ENCODE measurements at regions not wholly inside any gene's neighbourhood (a gene's known extent, or its start where the extent isn't known, plus 50 kb on each side); places are given as distances from the start of the nearest gene placed in this dataset.
"Not testable (repeated sequence)": the region's sequence is repeated elsewhere in the genome, so short reads cannot be mapped to it uniquely, and the experiment has no call there.

DNA sequence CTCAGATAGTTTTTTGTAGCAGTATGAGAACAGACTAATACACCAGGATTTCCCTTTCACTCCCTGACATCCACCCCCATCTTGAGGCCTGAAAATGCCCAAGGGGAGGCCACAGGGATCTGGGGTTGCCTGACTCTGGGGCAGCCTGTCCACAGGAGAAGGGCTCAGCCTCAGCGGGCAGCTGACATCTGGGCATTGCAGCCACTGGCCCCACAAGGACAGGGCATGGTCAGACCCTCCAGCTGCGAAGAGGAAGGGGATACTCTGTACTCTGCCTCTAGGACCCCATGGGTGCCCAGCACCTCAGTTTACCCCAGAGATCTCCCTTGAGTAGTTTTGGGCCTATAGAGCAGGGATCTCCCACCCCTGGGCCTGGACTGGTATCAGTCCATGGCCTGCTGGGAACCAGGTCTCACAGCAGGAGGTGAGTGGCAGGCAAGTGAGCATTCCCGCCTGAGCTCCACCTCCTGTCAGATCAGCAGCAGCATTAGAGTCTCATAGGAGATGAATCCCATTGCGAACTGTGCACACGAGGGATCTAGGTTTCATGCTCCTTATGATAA, 138.9 kb downstream of the HMX1 start:
- no peak for DNase-seq

DNA sequence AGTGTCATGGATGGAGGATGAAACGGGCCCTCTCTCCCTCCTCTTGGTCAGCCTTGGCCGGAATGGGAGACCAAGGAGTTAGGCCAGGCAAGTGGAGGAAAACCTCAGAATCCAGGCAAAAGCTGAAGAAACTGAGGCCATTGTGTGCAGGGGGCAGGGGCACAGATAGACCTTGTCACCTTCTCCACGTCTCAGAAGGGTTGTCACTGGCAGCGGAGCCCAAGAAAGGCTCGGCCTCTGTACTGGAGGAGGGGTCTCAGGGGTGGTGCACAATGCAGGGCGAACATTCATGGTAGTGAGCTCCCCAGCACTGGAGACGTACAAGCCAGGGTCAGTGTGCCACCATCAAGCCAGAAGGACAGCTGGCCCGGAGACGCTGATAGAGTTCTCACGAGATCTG, 139.5 kb downstream of the CPZ start:
- no peak for DNase-seq

DNA sequence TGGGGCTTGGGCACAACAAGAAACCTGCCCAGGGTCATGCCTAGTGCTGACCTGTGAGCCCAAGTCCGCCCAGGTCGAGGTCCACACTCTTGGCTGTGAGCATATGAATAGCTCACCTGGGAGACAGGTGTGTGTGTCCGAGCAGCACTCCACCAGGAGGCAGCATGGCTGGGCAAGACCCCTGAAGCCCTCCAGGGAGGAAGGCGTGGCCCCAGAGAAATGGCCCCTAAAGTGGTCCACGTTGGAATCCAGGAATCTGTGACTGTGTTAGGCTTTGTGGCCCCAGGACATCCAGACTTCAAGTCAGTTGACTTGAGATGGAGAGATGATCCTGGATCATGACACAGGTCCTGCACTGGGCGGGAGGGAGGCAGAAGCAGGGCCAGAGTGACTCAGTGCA, 138.8 kb downstream of the CPZ start:
- no peak for DNase-seq

DNA sequence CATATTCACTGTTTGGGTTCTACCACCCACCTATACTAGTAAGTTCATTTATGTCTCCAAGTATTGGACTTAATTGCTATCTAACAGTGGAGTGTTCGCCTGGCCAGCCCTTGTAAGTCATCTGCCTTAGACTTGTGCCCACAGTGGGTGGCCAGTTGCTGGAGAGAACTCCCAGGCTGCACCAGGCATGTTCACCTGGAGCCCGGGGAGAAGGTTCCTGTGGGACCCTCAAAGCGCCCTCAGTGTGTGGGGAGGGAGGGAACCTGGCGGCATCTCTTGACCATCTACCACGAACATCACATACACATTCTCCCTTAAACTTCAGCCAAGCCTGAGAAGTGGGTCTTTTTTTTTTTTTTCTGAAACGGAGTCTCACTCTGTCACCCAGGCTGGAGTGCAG, 138.1 kb downstream of the CPZ start:
- DNase-seq: no peak

DNA sequence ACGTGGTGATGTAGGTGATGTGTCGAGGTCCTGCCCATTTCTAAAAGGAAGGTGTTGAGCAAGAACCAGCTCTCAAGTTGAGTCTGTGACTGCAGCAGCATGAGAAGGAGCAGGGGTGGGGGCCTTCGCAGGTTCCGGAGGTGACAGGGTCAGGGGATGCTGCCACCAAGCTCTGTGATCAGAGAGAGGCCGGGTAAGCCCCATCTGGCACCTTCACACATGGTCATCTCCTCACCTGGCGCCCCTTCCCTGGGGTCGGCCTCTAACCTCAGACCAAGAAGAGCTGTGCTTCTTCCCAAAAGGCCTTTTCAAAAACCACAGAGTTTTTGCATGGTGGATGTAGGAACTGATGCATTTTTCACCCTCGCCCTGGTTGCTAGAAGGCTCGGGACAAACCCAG, 137.6 kb downstream of the CPZ start:
- no peak for DNase-seq

DNA sequence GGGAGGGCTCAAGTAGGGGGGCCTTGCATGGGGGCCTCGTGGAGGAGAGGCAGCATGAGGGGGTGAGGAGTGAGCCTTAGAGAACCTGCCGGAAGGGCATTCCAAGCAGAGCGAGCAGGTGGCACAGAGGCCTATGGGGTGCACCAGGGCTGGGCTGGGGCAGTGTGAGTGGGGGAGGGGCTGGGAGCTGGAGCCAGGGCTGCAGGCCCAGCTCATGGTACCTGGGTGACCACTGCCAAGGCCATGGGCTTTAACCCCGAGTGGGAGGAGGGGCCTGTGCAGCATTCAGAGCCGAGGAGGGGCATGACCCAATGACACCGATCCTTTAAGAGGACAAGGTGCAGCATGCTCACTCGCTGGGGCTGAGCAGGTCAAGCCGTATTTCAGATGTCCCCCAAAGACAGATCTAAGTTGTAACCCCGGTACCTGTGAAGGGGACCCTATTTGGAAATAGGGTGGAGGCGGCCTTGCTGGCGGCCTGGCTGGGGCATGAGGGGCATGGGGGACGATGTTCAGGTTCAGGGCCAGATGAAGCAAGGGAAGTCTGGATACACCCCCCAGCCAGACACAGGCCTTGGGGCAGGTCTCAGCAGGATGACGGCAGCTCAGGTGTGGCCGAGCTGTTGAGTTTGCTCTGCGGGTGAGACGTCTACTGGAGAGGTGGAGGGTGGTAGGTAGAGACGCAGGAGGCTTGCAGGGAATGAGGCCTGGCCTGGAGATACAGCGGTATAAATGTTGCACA, 137.0 kb downstream of the CPZ start:
- DNase-seq: no peak

DNA sequence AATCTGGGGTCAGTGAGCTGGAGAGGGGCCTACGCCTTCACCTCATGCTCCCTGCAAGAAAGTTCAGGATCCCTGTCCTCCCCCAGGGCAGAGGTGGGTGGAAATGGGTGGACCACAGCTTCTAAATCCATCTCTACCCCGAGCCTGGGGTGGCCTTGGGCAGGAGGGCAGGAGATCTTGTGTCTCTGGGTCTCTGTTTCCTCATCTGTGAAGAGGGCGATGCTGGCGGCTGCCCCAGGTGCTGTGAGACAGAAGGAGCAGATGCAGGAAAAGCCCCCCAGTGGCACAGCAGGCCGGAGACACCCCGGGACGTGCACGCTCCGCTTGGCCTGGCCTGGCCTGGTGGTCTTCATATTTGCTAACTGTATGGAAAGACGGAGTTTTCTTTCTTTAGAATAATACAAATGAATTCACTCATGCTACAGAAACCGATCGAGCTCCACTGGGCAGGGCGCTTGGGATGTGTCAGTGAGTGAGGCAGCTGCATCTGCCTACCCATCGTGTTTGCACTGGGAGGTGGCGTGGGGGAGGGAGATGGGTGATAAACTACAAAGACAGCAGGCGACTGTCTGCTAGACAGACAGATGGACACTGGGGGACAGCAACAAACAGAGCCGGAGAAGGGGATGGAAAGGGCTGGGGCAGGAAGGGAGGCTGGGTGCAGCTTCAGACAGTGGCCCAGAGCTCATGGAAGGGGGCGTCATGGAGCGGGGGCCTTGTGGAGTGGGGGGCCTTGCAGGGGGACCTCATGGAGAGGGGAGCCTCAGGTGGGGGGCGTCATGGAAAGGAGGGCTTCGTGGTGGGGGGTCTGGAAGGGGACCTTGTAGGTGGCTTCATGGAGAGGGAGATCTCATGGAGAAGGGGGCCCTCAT, 136.2 kb downstream of the CPZ start:
- no peak for DNase-seq

DNA sequence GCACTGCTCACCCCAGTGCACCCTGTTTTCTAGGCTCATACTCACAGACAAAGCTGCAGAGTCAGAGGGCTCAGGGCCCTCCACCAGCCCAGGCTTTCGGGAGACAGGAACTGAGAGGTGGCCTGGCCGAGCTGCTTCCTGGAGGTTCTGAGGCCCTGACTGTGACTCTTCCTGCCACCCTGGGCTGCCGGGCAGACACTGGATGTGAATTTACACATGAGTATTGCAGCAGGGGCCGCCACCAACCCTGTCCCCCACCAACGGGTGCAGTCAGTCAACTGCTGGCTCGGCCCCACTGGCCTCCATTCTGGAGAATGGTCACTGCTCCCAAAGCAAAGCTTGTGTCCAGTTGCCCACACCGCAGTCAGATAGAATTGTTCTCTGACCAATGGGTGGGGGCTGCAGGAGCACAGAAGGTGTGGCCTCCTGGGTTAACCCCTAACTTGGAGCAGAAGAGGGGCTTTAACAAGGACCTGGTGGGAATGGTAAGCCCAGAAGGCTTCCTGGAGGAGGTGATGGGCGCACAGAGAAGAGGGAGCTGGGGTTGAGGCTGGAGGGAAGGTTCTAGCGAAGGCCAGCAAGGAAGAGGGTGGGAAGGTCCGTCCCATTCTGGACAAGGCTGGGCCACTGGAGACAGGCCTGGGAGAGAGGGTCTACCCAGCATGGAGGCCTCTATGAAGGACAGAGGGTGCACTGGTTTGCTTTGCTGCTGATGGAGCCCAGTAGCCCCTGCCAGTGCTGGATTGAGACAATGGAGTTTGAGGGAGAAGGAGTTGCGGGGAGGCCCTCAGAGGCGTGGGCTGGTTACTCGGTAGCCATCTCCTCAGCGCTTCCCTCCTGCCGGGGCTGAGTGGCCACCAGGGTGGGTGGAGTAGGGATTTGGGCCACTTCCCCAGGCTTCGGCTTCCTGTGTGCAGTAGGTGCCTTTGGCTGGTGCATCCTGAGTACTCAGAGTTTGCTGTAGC, 135.3 kb downstream of the CPZ start:
- no peak for DNase-seq

DNA sequence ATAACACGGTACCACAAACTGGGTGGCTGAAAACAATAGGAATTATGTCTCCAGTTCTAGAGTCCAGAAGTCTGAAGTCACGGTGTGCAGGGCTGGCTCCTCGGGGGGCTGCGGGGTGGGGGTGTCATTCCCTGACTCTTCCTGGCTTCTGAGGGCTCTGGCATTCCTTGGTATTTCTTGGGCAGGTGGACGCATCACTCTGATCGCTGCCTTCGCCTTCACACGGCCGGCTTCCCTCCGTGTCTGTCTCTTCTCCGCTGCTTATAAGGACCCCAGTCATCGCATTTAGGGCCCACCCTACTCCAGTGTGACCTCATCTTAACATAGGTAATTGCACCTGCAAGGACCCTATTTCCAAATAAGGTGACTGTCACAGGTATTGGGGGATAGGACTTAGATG, 134.6 kb downstream of the CPZ start:
- DNase-seq: no peak

DNA sequence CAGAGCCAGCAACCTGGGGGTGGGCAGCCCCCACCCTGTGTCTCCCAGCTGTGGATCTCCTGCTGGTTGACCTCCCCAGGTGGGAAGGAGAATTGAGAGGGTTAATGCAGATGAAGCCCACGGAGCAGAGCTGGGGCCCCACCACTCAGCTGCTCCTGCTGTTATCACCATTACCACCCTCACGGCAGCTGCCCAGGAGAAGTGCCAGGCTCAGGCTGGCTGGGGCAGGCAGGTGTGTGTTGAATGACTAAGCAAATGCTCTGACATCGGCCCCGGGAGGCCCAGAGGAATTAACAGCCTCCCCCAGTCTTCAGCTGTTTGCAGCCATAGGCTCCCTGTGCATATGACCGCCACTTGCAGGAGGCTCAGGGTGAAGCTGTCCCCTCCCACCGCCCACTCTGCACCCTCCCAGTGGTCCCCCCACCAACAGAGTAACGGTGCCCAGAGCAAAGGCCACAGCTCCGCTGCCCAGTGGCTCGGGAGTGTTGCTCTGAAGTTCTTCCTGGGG, 133.8 kb downstream of the CPZ start:
- DNase-seq: no peak

DNA sequence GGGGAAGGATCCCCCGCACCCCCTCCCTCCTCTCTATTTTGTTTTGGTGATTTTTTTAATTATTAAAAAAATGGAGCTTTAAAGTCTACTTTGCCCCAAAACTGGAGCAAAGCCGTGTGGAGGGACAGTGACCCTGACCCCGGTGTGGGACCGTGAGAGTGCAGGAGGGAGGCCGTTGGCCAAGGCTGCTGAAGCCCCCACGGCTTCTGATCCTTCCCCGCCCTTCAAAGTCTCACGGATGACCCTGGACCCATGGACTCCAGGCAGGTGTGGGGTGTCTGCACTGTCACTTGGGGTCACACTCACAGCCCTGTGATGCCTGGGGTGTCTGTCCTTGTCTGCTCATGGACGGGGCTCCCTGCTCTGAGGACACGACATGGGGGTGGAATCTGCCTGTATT, 133.3 kb downstream of the CPZ start:
- no peak for DNase-seq

DNA sequence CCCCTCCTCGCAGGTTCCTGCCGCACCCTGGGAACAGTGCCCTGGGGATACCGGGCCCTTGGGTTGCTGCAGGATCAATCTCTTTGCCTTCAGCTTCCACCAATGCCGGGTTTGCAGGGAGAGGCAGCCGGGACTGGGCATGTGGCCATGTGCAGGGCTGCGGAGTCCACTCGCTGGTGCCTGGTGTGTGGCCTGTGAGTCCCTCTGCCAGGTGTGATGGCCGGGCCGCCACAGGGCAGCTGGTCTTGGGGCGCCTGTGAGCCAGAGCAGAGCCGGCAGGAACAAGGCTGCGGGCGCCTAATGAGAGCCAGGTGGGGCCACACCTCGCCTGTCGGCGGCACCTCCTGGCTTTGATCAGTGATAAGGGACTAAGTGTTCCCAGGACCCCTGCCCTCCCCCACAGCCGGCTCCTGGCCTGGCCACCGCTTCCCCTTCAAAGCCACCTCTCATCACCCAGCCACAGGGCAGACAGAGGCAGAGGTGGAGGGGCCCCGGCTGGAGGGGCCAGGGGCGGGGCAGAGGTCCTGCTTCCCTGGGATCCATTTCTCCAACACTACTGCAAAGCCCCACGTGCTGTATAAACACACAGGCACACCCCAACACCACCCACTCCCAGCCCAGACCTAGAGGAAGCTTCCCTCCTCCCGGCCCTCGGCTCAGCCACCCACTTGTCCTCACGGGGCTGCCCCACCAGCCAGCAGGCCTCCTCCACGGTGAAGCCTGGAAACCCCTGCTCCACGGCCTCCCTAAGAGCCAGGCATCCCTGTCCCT, 132.7 kb downstream of the CPZ start:
- no peak for DNase-seq

DNA sequence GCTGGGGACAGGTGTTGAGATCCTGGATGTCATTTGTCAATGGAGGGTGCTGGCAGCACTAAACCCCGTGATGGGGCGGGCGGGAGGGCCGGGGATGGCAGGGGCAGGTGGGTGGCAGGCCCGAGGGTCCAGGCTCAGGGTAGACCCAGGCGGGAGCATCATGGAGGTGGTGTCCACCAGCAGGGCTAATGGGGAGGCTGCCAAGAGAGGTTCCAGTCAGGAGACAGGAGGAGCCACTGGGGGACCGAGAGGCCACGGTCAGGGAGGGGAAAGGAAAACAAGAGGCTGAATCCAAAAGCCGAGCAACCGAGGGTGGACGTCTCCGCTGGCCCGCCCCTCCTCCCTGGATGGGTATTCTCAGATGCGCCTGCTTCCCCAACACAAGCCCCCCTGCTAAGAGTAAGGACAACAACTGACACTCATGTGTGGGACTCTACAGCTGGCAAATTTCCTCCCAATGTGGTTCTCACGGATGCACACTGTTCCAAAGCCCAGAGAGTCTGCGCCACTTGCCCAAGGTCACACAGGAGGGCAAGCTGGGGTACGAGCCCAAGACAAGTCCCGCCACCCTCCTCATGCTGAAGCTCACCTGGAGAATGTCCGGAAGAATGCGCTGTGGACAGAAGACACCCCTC, 132.0 kb downstream of the CPZ start:
- DNase-seq: no peak

DNA sequence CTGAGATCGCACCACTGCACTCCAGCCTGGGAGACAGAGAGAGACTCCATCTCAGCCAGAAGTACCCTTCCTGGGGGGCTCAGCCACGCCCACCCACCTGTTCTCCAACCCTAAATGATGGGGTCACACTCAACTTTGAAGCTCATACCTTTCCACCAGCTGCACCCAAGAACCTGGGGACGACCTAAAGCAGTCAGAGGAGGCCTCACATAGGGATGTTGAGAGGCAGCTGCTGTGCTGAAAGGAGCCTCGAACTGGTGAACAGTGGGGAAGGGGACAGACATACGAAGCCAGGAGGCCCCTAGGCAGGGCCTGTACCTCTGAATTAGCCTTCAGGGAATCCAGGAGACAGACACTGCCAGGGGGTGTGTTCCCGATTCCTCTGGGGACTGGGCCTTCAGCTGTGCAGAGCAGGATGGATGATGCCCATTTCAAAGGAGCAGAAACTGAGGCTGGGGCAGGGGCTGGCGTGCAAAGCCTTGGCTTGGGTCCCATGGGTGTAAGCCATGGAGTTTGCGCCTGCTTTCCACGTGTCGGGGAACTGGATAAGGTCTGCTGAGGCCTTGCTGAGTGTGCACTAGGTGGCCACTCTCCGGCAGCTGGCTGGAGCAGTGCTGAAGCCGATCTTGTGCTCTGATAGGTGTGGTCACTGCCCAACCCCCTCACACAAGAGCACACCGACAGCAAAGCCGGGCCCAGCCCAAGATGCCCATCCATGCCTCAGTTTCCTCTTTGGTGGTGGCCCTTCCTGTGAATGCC, 130.8 kb downstream of the CPZ start:
- DNase-seq: no peak

DNA sequence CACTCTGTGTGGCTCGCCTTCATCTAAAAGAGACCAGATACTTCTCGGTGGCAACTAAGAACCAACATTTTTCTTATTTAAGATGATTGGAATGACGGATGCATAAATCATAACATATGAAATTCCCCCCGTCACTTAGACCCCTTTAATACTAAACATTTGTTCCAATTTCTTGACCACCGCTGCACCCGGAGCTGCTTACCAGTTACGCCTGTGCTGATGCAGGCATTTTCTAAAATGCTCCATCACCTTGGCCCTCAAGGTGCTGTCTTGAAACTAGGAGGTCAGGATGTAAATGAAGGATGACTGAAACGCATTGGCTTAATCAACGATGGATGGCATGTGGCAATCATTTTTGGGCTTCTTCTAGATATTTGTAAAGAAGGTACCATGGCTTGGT, 130.0 kb downstream of the CPZ start:
- no peak for DNase-seq

DNA sequence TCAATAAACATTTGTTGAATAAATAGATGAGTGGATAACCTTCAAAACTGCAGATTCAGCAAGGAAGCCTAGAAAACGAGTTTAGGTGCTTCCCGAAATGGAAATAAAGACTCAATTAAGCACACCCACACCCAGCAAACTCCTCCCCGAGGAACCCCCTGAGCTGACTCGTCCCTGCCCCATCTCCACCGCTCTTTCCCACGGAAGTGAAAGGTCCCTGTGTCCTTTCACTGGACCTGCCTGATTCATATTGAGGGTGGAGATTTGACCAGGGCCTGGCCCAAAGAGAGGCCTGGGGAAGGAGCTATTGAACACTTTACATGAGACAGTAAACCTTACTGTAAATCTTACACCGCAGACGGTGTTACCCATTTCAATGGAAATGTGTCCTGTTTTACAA, 129.1 kb downstream of the CPZ start:
- DNase-seq: no peak

DNA sequence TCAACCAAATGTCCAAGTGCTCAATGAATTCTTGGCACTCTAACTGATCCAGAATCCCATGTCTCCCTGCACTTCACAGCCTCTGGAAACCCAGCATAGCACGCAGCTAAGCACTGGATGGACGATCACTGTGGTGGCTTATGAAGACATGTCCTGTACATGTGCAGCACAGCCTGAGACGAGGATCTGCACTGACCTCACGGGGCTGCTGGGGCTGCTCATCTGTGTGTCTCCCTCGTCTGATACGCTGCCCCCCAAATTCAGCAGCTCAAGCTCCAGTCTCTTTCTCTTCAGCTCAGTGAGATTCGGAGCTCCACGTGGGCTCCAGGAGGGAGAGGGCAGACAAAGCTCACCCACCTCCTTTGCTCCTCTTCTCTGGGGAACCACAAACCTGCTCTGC, 126.9 kb downstream of the CPZ start:
- no peak for DNase-seq

DNA sequence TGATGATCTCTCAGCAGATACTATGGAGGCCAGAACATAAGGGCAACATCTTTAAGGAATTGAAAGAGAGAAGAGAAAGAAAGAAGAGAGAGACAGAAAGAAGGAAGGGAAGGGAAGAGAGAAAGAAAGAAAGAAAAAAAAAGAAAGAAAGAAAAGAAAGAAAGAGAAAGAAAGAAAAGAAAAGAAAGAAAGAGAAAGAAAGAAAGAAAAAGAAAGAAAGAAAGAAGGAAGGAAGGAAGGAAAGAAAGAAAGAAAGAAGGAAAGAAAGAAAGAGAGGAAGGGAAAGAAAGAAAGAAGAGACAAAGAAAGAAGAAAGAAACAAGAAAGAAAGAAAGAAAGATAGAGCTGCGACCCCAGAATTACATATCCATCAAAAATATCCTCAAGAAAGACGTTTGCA, 124.9 kb downstream of the CPZ start:
- DNase-seq: not testable (repeated sequence)

DNA sequence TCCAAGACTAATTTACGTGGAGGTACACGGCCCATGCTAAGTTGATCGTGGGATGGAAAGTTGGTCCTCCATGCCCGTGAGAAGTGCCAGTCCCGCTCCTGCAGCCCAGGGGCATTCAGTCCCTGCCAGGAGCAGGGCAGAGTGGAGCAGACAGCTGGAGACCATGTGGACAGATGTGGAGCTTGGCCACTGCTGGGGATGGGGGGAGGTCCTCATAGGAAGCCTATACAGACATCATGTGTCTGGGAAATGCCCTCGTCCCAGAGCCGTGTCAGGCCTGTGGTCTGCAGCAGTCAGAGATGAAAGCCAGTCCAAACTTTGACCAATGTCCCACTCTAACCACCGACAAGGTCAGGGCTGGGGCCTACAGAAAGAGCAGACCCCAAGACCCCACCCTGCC, 118.4 kb downstream of the CPZ start:
- no peak for DNase-seq

DNA sequence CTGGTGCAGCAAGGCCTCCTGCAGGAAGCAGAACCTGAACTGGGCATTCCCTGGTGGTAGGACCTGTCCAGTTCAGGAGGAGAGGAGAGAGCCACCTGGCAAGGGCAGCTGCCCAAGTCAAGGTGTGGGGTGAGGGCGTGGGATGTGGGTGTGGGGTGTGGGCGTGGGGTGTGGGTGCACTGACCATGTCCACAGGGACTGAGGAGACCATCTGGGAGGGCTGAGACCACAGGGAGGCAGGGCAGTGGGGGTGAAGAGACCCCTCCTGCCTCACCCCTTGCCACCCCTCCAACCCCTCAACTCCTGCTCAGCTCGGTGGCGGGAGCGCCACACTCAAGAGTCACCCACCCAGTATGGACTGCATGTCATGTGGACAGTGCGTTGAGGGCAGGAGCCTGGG, 117.9 kb downstream of the CPZ start:
- DNase-seq: no peak

Data from activated CD4-positive, alpha-beta T cell treated with anti-CD3 and anti-CD28 coated beads for 48 hours (primary cell).